A673 (cell line): ENCODE measurements at regions not wholly inside any gene's neighbourhood (a gene's known extent, or its start where the extent isn't known, plus 50 kb on each side); places are given as distances from the start of the nearest gene placed in this dataset.

Experiments
- CTCF ChIP-seq: fragments of 300-800, 200-600 bp; sonication (generic); conservative IDR thresholded peaks from 2 replicates; pipeline ENCODE4 v1.5.1; 2017; ENCODE audit warnings: low read depth, mild to moderate bottlenecking, antibody characterized with exemption, low read length, moderate library complexity, mixed read lengths
- EZH2 ChIP-seq: fragments of 200-600 bp; sonication (generic); IDR thresholded peaks from 2 replicates; pipeline ENCODE4 v1.6.1; 2017; ENCODE audit warnings: borderline replicate concordance, low read depth, mild to moderate bottlenecking, mixed read lengths, antibody characterized with exemption, low read length; ENCODE audit not compliant: poor library complexity, severe bottlenecking

GRCh38 chr3:73324203-73325155, 263.0 kb downstream of the EBLN2 start:
- TF ChIP-seq CTCF (no peak), EZH2 (no peak)
